Lower leg skin (tissue), 3 donors: ENCODE measurements at regions not wholly inside any gene's neighbourhood (a gene's known extent, or its start where the extent isn't known, plus 50 kb on each side); places are given as distances from the start of the nearest gene placed in this dataset.

Experiments used
- CTCF ChIP-seq, 3 donors: fragments of 450-650 bp; IDR thresholded peaks; one replicate each; pipeline ENCODE4 v1.5.1; 2016; ENCODE audit warnings: antibody characterized with exemption in 3 of 3, mild to moderate bottlenecking in 3 of 3, moderate library complexity in 2 of 3
- POLR2A ChIP-seq, 2 donors: fragments of 450-650 bp; IDR thresholded peaks; one replicate each; pipeline ENCODE4 v1.6.1; 2016 to 2017; ENCODE audit warnings: antibody characterized with exemption in 2 of 2, mild to moderate bottlenecking in 1 of 2, moderate library complexity in 1 of 2

- TF ChIP-seq CTCF (IDR thresholded peaks at IDR 0.05): no peak
- no peak for TF ChIP-seq POLR2A (IDR thresholded peaks at IDR 0.05)
These were observed 193.9 kb upstream of the PHF14 start for GRCh38 chr7:10779465-10780399.
